SKM-1 treated with dmso at 0.1 percent for 144 hours (cell line): ENCODE measurements at regions not wholly inside any gene's neighbourhood (a gene's known extent, or its start where the extent isn't known, plus 50 kb on each side); places are given as distances from the start of the nearest gene placed in this dataset.

Experiments
- DNase-seq: peaks from one replicate; lab custom pipeline; 2025; ENCODE audit not compliant: unreplicated experiment; lab: John Stamatoyannopoulos, UW

- no peak for DNase-seq
Measured at GRCh38 chr11:97111559-97111958, 721.7 kb downstream of the JRKL start.

- DNase-seq = no peak
Measured at GRCh38 chr11:97118614-97119200, 728.9 kb downstream of the JRKL start.

- no peak for DNase-seq
Measured at GRCh38 chr11:97123237-97123636, 733.4 kb downstream of the JRKL start.

GRCh38 chr11:97136067-97136466, 746.3 kb downstream of the JRKL start:
- no peak for DNase-seq

- DNase-seq = peak; percentile 24
Measured at GRCh38 chr11:97140885-97141494, 751.2 kb downstream of the JRKL start.

- DNase-seq = peak; percentile 48
Measured at GRCh38 chr11:97143463-97143862, 753.6 kb downstream of the JRKL start.

- no peak for DNase-seq
Measured at GRCh38 chr11:97149741-97150140, 759.9 kb downstream of the JRKL start.

- no peak for DNase-seq
Measured at GRCh38 chr11:97157221-97157740, 767.5 kb downstream of the JRKL start.

- no peak for DNase-seq
Measured at GRCh38 chr11:97158243-97158642, 768.4 kb downstream of the JRKL start.

- DNase-seq = no peak
Measured at GRCh38 chr11:97163631-97164191, 773.9 kb downstream of the JRKL start.

- DNase-seq = no peak
Measured at GRCh38 chr11:97201743-97202612, 812.2 kb downstream of the JRKL start.

- no peak for DNase-seq
Measured at GRCh38 chr11:97202613-97203292, 812.9 kb downstream of the JRKL start.

- DNase-seq = no peak
Measured at GRCh38 chr11:97218011-97218410, 828.2 kb downstream of the JRKL start.

GRCh38 chr11:97223647-97224046, 833.8 kb downstream of the JRKL start:
- DNase-seq = no peak

GRCh38 chr11:97224396-97224795, 834.6 kb downstream of the JRKL start:
- no peak for DNase-seq

- no peak for DNase-seq
Measured at GRCh38 chr11:97225794-97226193, 836.0 kb downstream of the JRKL start.

- no peak for DNase-seq
Measured at GRCh38 chr11:97229936-97230335, 840.1 kb downstream of the JRKL start.

GRCh38 chr11:97231231-97231630, 841.4 kb downstream of the JRKL start:
- DNase-seq = no peak

- DNase-seq = no peak
Measured at GRCh38 chr11:97234016-97234415, 844.2 kb downstream of the JRKL start.

- no peak for DNase-seq
Measured at GRCh38 chr11:97237151-97237550, 847.3 kb downstream of the JRKL start.

- DNase-seq = no peak
Measured at GRCh38 chr11:97247601-97248000, 857.8 kb downstream of the JRKL start.
